HEK293 (cell line): ENCODE measurements at regions not wholly inside any gene's neighbourhood (a gene's known extent, or its start where the extent isn't known, plus 50 kb on each side); places are given as distances from the start of the nearest gene placed in this dataset.

Experiments
- ZNF133 ChIP-seq: fragments of 450-650 bp; formaldehyde crosslinking; IDR thresholded peaks from 2 replicates; pipeline ENCODE4 v1.5.1; 2016; ENCODE audit warnings: missing biosample characterization, missing genetic modification characterization
- ZNF24 ChIP-seq: fragments of 450-650 bp; formaldehyde crosslinking; IDR thresholded peaks from 2 replicates; pipeline ENCODE4 v1.5.1; 2016; ENCODE audit warnings: missing biosample characterization, missing genetic modification characterization
- ZNF366 ChIP-seq: fragments of 450-650 bp; formaldehyde crosslinking; conservative IDR thresholded peaks from 2 replicates; pipeline ENCODE4 v1.5.1; 2016; ENCODE audit warnings: missing biosample characterization, missing genetic modification characterization
- ZNF600 ChIP-seq: fragments of 450-650 bp; formaldehyde crosslinking; IDR thresholded peaks from 2 replicates; pipeline ENCODE4 v1.5.1; 2016; ENCODE audit warnings: missing biosample characterization, missing genetic modification characterization
- TF ChIP-seq, protein P1 (sequence below): fragments of 450-650 bp; formaldehyde crosslinking; IDR thresholded peaks from 2 replicates; pipeline ENCODE4 v1.5.1; 2016; ENCODE audit warnings: missing biosample characterization, missing genetic modification characterization
- TF ChIP-seq, protein P2 (sequence below): fragments of 450-650 bp; formaldehyde crosslinking; IDR thresholded peaks from 2 replicates; pipeline ENCODE4 v1.5.1; 2016; ENCODE audit warnings: missing biosample characterization, missing genetic modification characterization

DNA sequence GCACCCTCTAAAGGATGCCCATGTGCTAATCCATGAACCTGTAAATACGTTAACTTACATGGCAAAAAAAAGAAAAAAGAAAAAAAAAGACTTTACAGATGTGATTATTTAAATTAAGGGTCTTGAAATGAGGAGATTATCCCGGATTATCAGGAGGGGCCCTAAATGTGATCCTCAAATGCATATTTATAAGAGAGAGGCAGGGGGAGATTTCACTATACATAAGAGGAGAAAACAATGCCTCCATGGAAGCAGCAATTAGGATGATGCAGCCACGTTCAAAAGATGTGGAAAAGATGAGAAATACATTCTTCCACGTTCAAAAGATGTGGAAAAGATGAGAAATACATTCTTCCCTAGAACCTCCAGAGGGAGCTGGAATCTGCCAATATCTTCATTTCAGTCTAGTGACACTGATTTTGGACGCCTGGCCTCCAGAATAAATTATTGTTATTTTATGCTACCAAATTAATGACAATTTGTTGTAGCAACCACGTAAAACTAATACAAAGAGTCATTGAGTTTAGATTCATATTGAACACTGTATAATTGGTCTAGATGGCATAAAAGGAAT lies 328.4 kb upstream of the GNAI1 start:
- TF ChIP-seq ZNF24 (no peak), ZNF600 (tag by site-specific recombination) (no peak), ZNF133 (tag by site-specific recombination) (no peak), ZNF366 (tag by site-specific recombination) (no peak)
- TF ChIP-seq, protein P1, sequence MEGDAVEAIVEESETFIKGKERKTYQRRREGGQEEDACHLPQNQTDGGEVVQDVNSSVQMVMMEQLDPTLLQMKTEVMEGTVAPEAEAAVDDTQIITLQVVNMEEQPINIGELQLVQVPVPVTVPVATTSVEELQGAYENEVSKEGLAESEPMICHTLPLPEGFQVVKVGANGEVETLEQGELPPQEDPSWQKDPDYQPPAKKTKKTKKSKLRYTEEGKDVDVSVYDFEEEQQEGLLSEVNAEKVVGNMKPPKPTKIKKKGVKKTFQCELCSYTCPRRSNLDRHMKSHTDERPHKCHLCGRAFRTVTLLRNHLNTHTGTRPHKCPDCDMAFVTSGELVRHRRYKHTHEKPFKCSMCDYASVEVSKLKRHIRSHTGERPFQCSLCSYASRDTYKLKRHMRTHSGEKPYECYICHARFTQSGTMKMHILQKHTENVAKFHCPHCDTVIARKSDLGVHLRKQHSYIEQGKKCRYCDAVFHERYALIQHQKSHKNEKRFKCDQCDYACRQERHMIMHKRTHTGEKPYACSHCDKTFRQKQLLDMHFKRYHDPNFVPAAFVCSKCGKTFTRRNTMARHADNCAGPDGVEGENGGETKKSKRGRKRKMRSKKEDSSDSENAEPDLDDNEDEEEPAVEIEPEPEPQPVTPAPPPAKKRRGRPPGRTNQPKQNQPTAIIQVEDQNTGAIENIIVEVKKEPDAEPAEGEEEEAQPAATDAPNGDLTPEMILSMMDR: no peak
- TF ChIP-seq, protein P2, sequence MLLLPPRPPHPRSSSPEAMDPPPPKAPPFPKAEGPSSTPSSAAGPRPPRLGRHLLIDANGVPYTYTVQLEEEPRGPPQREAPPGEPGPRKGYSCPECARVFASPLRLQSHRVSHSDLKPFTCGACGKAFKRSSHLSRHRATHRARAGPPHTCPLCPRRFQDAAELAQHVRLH (tag by site-specific recombination): no peak
